ENCODE measurements at regions not wholly inside any gene's neighbourhood (a gene's known extent, or its start where the extent isn't known, plus 50 kb on each side); places are given as distances from the start of the nearest gene placed in this dataset.

- H3K9me3 ChIP-seq, result peaks cover 0 to 9% of the 10 kb centered on the region in 2 donors
- no peaks in the 10 kb centered on the region for H3K36me3 ChIP-seq
- no peak for TF ChIP-seq CTCF (IDR thresholded peaks at IDR 0.05)
- no peak for DNase-seq (ENCODE audit: low spot score in 2 of 2)
- H3K4me1 ChIP-seq, result no peaks in the 10 kb centered on the region
- intact Hi-C loops (cut with DNase I), result no loop called here
- no peaks in the 10 kb centered on the region for H3K27me3 ChIP-seq
- H3K4me3 ChIP-seq, result no peak overlapping the region
- H3K27ac ChIP-seq, result no peak overlapping the region
Measured at GRCh38 chr6:168739381-168739780, 298.4 kb downstream of the SMOC2 start.

DNA sequence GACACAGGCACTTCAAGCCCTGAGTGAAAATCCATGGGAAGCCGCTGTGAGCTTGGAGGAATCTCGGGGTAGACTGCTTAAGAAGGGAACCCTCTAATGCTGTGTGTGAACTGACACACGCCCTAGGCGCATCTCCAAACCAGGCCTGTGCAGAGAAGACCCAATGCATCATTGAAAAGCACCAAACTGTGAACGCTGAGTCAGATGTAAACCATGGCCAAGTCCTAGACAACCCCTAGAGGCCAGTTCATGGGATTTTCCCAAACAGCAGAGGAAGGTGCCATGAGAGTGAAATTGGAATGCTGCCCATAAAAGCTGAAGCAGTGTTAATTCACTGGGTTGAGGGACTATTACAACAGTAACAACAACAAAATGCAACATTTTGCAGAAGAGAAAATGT, 296.5 kb downstream of the SMOC2 start:
- intact Hi-C loops (cut with DNase I), result no loop called here
- no peak for DNase-seq (ENCODE audit: low spot score in 2 of 2)
- Histone ChIP-seq H3K27me3 (no peaks in the 10 kb centered on the region), H3K27ac (no peak overlapping the region), H3K36me3 (no peaks in the 10 kb centered on the region), H3K4me1 (no peaks in the 10 kb centered on the region), H3K9me3 (peaks cover 0 to 9% of the 10 kb centered on the region in 2 donors), H3K4me3 (no peak overlapping the region)
- TF ChIP-seq CTCF (IDR thresholded peaks at IDR 0.05), result no peak

GRCh38 chr6:168737014-168737413, 296.0 kb downstream of the SMOC2 start:
- TF ChIP-seq CTCF (IDR thresholded peaks at IDR 0.05), result no peak
- H3K4me1 ChIP-seq, result no peaks in the 10 kb centered on the region
- H3K36me3 ChIP-seq, result no peaks in the 10 kb centered on the region
- peaks cover 0 to 9% of the 10 kb centered on the region in 2 donors for H3K9me3 ChIP-seq
- intact Hi-C loops (cut with DNase I), result no loop called here
- no peak overlapping the region for H3K27ac ChIP-seq
- no peak overlapping the region for H3K4me3 ChIP-seq
- H3K27me3 ChIP-seq, result no peaks in the 10 kb centered on the region
- no peak for DNase-seq (ENCODE audit: low spot score in 2 of 2)

- DNase-seq (ENCODE audit: low spot score in 2 of 2), result no peak
- H3K4me3 ChIP-seq, result no peak overlapping the region
- no peak for TF ChIP-seq CTCF (IDR thresholded peaks at IDR 0.05)
- H3K9me3 ChIP-seq, result peaks cover 0 to 9% of the 10 kb centered on the region in 2 donors
- H3K4me1 ChIP-seq, result no peaks in the 10 kb centered on the region
- no peaks in the 10 kb centered on the region for H3K36me3 ChIP-seq
- H3K27ac ChIP-seq, result no peak overlapping the region
- H3K27me3 ChIP-seq, result no peaks in the 10 kb centered on the region
- intact Hi-C loops (cut with DNase I), result no loop called here
Measured at GRCh38 chr6:168736039-168736438, 295.1 kb downstream of the SMOC2 start.

DNA sequence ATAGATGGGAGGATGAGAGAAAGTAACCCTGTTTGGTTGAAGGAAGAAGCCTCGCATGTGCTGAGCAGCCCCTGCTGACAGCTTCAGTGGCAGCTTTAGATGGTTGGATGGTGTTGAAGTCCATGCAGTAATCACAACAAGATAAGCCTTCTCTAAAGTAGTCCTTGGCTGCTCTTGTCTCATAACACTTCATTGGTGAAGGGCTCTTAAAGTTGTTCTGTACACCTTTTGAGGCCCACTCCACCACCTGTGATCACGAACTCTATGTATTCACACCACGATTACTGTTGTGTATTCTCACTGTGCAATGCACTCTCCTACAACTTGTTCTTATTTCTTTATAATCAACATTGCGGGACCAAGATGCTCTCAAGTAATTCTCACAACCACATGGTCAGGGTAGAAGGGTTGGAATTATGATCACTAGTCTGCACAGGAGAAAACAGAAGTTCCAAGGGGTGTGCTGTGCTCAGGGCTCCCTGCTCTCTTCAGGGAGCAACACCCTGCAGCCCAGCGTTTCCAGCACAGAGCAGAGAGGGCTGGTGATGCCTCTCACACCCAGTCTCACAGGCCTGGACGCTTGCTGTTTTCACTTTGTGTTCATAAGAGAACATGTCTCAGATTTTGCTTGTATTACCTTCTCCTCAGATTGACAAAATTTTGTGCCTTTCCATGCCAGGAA, 294.4 kb downstream of the SMOC2 start:
- Histone ChIP-seq H3K36me3 (no peaks in the 10 kb centered on the region), H3K4me1 (no peaks in the 10 kb centered on the region), H3K9me3 (peaks cover 0 to 9% of the 10 kb centered on the region in 2 donors), H3K27ac (no peak overlapping the region), H3K4me3 (no peak overlapping the region), H3K27me3 (no peaks in the 10 kb centered on the region)
- TF ChIP-seq CTCF (IDR thresholded peaks at IDR 0.05), result no peak
- intact Hi-C loops (cut with DNase I), result no loop called here
- no peak for DNase-seq (ENCODE audit: low spot score in 2 of 2)

DNA sequence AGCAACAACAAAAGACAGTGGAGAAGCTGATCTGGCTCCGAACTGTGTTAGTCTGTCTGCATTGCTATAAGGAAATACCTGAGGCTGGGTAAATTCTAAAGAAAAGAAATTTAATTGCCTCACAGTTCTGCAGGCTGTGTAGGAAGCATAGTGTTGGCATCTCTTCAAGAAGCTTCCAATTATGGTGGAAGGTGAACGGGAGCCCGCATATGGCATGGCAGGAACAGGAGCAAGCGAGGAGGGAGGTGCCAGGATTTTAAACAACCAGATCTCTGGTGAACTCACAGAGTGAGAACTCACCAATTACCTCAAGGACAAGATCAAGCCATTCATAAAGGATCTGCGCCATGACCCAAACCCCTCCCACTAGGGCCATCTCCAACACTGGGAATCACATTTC, 293.5 kb downstream of the SMOC2 start:
- H3K27me3 ChIP-seq, result no peaks in the 10 kb centered on the region
- H3K9me3 ChIP-seq, result peaks cover 0 to 9% of the 10 kb centered on the region in 2 donors
- DNase-seq (ENCODE audit: low spot score in 2 of 2), result no peak
- H3K27ac ChIP-seq, result no peak overlapping the region
- H3K4me1 ChIP-seq, result no peaks in the 10 kb centered on the region
- no peaks in the 10 kb centered on the region for H3K36me3 ChIP-seq
- no peak for TF ChIP-seq CTCF (IDR thresholded peaks at IDR 0.05)
- H3K4me3 ChIP-seq, result no peak overlapping the region
- intact Hi-C loops (cut with DNase I), result no loop called here

Measured in ascending aorta (tissue), 2 donors.